ENCODE measurements at regions not wholly inside any gene's neighbourhood (a gene's known extent, or its start where the extent isn't known, plus 50 kb on each side); places are given as distances from the start of the nearest gene placed in this dataset.

DNA sequence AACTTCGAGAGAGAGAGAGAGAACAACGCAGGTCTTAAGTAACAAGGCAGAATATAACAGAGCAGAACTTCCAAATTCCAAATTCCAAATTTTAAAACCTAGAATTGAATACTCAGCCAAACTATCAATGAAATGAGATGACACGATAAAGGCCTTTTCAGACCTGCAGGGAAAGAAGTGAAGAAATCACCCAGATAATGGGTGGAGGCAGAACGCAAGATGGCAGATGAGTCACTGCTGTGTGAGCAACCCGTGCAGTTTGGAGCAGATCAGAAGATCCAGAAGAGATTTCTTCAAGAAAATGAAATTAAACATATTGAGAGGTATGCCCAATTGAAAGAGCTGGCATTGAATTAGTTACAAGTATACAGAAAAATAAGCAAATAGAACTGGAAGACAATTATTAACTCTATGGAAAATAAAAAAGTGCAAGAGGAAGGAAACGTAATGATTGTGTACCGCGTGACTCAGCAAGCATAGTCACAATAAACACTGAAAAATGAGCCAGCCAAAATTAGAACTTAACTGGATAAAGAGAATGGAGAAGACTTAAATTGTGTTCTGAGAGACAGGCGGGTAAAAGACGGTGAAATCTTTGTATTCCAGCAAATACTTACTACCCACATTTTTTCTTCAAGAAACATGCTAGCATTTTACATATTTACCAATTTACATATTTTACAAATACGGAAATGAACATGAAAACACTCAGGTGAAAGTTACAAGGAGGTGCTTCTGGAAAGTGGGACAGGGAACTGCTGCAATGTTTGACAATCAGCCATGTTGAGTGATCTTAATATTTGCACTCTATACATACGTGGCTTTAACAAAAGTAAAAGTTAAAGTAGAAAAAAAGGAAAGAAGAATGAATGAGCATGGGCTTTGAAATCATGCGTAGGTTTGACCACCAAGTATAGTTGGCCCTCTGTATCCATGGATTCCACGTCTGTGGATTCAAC is 87.9 kb upstream of the CDYL start (continued):
- TF ChIP-seq, protein P1, sequence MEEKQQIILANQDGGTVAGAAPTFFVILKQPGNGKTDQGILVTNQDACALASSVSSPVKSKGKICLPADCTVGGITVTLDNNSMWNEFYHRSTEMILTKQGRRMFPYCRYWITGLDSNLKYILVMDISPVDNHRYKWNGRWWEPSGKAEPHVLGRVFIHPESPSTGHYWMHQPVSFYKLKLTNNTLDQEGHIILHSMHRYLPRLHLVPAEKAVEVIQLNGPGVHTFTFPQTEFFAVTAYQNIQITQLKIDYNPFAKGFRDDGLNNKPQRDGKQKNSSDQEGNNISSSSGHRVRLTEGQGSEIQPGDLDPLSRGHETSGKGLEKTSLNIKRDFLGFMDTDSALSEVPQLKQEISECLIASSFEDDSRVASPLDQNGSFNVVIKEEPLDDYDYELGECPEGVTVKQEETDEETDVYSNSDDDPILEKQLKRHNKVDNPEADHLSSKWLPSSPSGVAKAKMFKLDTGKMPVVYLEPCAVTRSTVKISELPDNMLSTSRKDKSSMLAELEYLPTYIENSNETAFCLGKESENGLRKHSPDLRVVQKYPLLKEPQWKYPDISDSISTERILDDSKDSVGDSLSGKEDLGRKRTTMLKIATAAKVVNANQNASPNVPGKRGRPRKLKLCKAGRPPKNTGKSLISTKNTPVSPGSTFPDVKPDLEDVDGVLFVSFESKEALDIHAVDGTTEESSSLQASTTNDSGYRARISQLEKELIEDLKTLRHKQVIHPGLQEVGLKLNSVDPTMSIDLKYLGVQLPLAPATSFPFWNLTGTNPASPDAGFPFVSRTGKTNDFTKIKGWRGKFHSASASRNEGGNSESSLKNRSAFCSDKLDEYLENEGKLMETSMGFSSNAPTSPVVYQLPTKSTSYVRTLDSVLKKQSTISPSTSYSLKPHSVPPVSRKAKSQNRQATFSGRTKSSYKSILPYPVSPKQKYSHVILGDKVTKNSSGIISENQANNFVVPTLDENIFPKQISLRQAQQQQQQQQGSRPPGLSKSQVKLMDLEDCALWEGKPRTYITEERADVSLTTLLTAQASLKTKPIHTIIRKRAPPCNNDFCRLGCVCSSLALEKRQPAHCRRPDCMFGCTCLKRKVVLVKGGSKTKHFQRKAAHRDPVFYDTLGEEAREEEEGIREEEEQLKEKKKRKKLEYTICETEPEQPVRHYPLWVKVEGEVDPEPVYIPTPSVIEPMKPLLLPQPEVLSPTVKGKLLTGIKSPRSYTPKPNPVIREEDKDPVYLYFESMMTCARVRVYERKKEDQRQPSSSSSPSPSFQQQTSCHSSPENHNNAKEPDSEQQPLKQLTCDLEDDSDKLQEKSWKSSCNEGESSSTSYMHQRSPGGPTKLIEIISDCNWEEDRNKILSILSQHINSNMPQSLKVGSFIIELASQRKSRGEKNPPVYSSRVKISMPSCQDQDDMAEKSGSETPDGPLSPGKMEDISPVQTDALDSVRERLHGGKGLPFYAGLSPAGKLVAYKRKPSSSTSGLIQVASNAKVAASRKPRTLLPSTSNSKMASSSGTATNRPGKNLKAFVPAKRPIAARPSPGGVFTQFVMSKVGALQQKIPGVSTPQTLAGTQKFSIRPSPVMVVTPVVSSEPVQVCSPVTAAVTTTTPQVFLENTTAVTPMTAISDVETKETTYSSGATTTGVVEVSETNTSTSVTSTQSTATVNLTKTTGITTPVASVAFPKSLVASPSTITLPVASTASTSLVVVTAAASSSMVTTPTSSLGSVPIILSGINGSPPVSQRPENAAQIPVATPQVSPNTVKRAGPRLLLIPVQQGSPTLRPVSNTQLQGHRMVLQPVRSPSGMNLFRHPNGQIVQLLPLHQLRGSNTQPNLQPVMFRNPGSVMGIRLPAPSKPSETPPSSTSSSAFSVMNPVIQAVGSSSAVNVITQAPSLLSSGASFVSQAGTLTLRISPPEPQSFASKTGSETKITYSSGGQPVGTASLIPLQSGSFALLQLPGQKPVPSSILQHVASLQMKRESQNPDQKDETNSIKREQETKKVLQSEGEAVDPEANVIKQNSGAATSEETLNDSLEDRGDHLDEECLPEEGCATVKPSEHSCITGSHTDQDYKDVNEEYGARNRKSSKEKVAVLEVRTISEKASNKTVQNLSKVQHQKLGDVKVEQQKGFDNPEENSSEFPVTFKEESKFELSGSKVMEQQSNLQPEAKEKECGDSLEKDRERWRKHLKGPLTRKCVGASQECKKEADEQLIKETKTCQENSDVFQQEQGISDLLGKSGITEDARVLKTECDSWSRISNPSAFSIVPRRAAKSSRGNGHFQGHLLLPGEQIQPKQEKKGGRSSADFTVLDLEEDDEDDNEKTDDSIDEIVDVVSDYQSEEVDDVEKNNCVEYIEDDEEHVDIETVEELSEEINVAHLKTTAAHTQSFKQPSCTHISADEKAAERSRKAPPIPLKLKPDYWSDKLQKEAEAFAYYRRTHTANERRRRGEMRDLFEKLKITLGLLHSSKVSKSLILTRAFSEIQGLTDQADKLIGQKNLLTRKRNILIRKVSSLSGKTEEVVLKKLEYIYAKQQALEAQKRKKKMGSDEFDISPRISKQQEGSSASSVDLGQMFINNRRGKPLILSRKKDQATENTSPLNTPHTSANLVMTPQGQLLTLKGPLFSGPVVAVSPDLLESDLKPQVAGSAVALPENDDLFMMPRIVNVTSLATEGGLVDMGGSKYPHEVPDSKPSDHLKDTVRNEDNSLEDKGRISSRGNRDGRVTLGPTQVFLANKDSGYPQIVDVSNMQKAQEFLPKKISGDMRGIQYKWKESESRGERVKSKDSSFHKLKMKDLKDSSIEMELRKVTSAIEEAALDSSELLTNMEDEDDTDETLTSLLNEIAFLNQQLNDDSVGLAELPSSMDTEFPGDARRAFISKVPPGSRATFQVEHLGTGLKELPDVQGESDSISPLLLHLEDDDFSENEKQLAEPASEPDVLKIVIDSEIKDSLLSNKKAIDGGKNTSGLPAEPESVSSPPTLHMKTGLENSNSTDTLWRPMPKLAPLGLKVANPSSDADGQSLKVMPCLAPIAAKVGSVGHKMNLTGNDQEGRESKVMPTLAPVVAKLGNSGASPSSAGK (IDR thresholded peaks at IDR 0.05) = peak; percentile 57; the same call in 1 of the 2 replicates
- TF ChIP-seq ZSCAN29 (IDR thresholded peaks at IDR 0.05) = no peak
- 0 out of 2 replicates have a peak, but pooled peaks have one; percentile 60 for TF ChIP-seq LCOR (CRISPR knock-in tag; IDR thresholded peaks at IDR 0.05)
- no peak for TF ChIP-seq HEY1 (CRISPR knock-in tag; IDR thresholded peaks at IDR 0.05; ENCODE audit: borderline replicate concordance)
- TF ChIP-seq ZNF41 (CRISPR knock-in tag; conservative IDR thresholded peaks at IDR 0.05) = 0 out of 2 replicates have a peak, but pooled peaks have one; percentile 15
- TF ChIP-seq, protein P2, sequence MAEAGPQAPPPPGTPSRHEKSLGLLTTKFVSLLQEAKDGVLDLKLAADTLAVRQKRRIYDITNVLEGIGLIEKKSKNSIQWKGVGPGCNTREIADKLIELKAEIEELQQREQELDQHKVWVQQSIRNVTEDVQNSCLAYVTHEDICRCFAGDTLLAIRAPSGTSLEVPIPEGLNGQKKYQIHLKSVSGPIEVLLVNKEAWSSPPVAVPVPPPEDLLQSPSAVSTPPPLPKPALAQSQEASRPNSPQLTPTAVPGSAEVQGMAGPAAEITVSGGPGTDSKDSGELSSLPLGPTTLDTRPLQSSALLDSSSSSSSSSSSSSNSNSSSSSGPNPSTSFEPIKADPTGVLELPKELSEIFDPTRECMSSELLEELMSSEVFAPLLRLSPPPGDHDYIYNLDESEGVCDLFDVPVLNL (CRISPR knock-in tag; IDR thresholded peaks at IDR 0.05; ENCODE audit: low read depth) = no peak
- TF ChIP-seq NFE2 (IDR thresholded peaks at IDR 0.05; ENCODE audit: low read depth) = peak; percentile 96
- TF ChIP-seq, protein P3, sequence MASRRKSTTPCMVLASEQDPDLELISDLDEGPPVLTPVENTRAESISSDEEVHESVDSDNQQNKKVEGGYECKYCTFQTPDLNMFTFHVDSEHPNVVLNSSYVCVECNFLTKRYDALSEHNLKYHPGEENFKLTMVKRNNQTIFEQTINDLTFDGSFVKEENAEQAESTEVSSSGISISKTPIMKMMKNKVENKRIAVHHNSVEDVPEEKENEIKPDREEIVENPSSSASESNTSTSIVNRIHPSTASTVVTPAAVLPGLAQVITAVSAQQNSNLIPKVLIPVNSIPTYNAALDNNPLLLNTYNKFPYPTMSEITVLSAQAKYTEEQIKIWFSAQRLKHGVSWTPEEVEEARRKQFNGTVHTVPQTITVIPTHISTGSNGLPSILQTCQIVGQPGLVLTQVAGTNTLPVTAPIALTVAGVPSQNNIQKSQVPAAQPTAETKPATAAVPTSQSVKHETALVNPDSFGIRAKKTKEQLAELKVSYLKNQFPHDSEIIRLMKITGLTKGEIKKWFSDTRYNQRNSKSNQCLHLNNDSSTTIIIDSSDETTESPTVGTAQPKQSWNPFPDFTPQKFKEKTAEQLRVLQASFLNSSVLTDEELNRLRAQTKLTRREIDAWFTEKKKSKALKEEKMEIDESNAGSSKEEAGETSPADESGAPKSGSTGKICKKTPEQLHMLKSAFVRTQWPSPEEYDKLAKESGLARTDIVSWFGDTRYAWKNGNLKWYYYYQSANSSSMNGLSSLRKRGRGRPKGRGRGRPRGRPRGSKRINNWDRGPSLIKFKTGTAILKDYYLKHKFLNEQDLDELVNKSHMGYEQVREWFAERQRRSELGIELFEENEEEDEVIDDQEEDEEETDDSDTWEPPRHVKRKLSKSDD (conservative IDR thresholded peaks at IDR 0.05; ENCODE audit: low read length) = no peak
- TF ChIP-seq, protein P4, sequence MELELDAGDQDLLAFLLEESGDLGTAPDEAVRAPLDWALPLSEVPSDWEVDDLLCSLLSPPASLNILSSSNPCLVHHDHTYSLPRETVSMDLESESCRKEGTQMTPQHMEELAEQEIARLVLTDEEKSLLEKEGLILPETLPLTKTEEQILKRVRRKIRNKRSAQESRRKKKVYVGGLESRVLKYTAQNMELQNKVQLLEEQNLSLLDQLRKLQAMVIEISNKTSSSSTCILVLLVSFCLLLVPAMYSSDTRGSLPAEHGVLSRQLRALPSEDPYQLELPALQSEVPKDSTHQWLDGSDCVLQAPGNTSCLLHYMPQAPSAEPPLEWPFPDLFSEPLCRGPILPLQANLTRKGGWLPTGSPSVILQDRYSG (tag; conservative IDR thresholded peaks at IDR 0.05; ENCODE audit: low read depth) = 0 out of 2 replicates have a peak, but pooled peaks have one; percentile 46

All from K562 (cell line).